ENCODE measurements at regions not wholly inside any gene's neighbourhood (a gene's known extent, or its start where the extent isn't known, plus 50 kb on each side); places are given as distances from the start of the nearest gene placed in this dataset.

- no peak overlapping the region for H3K4me3 ChIP-seq (replicated peaks; ENCODE audit: low read depth, low read length)
- DNase-seq (ENCODE audit: low read depth): peak; percentile 50
- TF ChIP-seq, protein P1, sequence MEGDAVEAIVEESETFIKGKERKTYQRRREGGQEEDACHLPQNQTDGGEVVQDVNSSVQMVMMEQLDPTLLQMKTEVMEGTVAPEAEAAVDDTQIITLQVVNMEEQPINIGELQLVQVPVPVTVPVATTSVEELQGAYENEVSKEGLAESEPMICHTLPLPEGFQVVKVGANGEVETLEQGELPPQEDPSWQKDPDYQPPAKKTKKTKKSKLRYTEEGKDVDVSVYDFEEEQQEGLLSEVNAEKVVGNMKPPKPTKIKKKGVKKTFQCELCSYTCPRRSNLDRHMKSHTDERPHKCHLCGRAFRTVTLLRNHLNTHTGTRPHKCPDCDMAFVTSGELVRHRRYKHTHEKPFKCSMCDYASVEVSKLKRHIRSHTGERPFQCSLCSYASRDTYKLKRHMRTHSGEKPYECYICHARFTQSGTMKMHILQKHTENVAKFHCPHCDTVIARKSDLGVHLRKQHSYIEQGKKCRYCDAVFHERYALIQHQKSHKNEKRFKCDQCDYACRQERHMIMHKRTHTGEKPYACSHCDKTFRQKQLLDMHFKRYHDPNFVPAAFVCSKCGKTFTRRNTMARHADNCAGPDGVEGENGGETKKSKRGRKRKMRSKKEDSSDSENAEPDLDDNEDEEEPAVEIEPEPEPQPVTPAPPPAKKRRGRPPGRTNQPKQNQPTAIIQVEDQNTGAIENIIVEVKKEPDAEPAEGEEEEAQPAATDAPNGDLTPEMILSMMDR (IDR thresholded peaks at IDR 0.05; ENCODE audit: low read length, missing control alignments): peak; percentile 66
These were observed 58.1 kb downstream of the FHIP2A start for GRCh38 chr10:114879541-114880158.

GRCh38 chr10:114881417-114881816 is 56.6 kb upstream of the TRUB1 start:
- TF ChIP-seq, protein P1 (IDR thresholded peaks at IDR 0.05; ENCODE audit: low read length, missing control alignments): no peak

DNA sequence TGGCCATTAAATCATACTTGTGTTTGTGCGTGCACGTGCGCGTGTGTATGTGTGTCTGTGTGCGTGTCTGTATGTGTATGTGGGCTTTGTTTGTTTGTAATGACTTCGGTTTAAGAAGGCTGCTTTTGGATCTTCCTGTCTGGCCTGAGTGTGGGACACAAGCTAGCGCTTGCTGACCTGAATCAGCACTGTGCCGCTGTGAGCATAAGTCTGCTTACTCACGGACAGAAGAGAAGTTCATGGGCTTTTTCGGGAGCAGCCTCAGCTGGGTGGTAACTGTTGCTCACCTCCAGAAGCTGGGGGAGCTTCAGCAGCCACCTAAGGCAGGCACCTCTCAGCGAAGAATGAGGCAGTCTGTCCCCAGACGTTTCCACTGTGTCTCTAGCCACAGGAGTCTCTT is 56.1 kb upstream of the TRUB1 start:
- H3K4me3 ChIP-seq (replicated peaks; ENCODE audit: low read depth, low read length): no peak overlapping the region
- TF ChIP-seq, protein P1 (IDR thresholded peaks at IDR 0.05; ENCODE audit: low read length, missing control alignments): no peak
- DNase-seq (ENCODE audit: low read depth): no peak

More at GRCh38 chr10:114881417-114881816, 56.6 kb upstream of the TRUB1 start:
- no peak for DNase-seq (ENCODE audit: low read depth)
- H3K4me3 ChIP-seq (replicated peaks; ENCODE audit: low read depth, low read length): no peak overlapping the region

DNA sequence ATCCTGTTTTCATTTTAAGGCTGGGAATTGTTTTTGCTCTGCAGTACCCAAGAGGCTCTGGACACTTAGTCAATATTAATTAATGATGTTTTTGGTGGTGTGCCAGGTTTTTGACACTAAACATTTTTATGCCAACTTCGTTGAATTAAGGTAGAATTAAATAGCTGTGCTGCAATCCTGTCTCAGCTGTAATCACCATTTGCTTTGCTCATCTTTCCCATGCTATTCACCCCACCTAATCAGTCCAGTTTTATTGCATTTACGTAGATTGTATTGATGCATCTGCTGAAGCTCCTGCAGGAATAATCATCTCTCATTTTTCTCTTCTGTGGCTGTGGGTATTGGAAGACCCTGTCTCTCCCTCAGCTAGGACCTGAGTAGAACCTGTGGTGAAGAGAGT is 52.6 kb upstream of the TRUB1 start:
- H3K4me3 ChIP-seq (replicated peaks; ENCODE audit: low read depth, low read length): no peak overlapping the region
- TF ChIP-seq, protein P1 (IDR thresholded peaks at IDR 0.05; ENCODE audit: low read length, missing control alignments): no peak
- no peak for DNase-seq (ENCODE audit: low read depth)

All from fibroblast of pulmonary artery (primary cell).